HG02571 (cell line): ENCODE measurements at regions not wholly inside any gene's neighbourhood (a gene's known extent, or its start where the extent isn't known, plus 50 kb on each side); places are given as distances from the start of the nearest gene placed in this dataset.
"Not testable (repeated sequence)": the region's sequence is repeated elsewhere in the genome, so short reads cannot be mapped to it uniquely, and the experiment has no call there.

Experiments used
- ATAC-seq: cut with Tn5 transposase; IDR thresholded peaks from one replicate; pipeline ENCODE4 v1.9.1; 2021; ENCODE audit warnings: mild to moderate bottlenecking, moderate library complexity; ENCODE audit not compliant: unreplicated experiment

DNA sequence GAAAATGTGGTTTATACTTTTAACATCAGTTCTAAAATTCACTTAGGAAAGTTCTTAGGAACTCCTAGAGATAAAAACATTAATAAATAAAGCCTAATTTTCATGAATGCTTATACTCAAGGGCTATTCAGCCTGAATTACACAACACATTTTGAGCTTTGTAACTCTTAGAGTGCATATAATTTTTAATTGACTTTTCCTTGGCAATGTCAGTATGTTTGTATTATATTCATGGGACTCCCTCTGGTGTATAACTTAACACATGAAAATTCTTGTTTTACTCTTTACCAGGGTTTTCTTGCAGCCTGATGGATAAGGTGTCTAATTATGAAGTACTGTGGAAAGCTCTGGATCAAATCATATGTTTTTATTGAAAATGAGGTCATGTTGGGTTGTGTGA is 150.6 kb upstream of the HMGA2 start:
- no peak for ATAC-seq

DNA sequence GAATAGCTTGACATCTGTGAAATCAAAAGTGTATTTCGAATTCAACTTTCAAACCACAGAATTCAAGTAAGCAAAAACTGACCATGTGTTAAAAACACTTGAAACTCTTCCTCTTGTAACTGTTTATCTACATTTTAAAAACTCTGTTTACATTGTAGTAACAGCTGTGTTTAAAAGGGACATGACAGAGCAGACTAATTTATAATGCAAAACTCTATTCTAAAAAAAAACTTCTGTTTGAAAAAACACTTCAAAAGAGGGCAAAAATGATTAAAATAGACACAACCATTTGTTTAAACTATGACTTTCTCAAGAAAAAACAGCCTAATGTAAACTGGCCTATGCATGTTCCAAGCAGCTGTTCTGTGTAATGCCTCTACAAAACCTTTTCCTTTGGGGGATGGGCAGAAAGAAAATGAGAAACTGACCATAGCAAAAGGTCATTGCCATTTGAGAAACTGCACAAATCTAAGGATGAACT is 149.1 kb upstream of the HMGA2 start:
- ATAC-seq = no peak

DNA sequence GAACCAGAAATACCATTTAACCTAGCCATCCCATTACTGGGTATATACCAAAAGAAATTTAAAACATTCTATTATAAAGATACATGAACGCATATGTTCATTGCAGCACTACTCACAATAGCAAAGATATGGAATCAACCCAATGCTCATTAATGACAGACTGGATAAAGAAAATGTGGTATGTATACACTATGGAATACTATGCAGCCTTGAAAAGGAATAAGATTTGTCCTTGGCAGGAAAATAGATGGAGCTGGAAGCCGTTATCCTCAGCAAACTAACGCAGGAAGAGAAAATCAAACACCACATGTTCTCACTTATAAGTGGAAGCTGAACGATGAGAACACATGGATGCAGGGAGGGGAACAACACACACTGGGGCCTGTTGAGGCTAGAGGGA is 146.1 kb upstream of the HMGA2 start:
- not testable (repeated sequence) for ATAC-seq

DNA sequence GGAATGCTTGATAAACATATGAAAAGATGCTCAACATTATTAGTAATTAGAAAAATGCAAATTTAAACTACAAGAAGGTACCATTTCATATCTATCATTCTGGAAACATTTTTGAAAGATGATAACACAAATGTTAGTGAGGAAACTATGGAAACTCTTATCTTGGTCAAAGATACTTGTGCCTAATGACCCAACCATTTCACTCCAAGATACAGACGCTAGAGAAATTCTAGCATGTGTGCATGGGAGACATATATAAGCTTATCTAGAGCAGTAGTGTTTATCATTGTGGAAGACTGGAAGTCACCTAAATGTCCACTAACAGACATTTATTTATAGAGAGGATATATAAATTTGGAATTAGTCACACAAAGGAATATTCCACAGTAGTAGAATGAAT is 143.1 kb upstream of the HMGA2 start:
- ATAC-seq = no peak

DNA sequence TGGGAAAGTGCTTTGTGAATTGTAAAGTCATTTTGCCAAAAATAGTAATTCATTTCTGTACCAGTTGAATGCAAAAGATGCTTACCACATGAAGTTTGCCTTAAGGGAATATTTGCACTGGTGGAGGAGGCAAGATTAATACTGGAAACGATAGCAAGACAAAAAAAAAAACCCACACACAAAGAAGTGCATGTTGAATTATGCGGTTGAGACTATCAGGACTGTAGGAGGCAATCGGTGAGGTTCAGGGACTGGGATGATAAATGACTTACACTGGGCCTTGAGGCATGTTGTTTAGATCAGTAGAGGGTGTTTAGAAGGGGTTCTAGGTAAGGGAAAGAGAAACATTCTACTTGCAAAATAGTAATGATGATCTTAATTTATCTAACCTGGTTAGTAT is 142.2 kb upstream of the HMGA2 start:
- no peak for ATAC-seq

DNA sequence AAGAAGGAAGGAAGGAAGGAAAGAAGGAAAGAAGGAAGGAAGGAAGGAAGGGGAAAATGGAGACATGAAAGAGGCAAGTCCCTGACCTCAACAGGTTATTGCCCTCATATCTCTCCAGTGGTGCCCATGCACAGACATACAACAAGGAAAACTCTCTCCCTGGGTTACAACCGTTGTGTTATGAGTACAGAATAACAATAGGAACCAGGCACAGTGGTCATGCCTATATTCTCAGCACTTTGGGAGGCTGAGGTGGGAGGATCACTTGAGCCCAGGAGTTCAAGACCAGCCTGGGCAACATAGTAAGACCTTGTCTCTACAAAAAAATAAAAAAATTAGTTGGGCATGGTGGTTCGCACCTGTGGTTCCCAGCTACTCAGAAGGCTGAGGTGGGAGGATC is 139.4 kb upstream of the HMGA2 start:
- no peak for ATAC-seq

DNA sequence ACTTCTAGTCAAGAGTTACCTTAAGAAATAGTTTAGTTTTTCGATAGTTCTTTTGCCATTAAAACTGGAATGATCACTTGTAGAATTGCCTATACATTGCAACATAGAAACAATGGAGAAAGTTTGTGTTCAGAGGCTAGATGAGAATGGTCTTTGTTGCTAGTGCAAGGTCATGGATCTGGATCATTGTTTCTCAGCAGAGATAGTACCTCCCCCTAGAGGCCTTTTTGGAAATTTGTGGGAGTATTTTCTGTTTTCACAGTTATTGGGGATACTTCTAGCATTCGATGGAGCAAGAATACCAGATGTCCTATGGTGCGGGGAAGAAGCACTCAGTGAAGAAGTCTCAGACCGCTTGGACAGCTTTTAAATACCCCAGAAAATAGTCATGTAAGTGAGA is 138.8 kb upstream of the HMGA2 start:
- ATAC-seq = no peak

DNA sequence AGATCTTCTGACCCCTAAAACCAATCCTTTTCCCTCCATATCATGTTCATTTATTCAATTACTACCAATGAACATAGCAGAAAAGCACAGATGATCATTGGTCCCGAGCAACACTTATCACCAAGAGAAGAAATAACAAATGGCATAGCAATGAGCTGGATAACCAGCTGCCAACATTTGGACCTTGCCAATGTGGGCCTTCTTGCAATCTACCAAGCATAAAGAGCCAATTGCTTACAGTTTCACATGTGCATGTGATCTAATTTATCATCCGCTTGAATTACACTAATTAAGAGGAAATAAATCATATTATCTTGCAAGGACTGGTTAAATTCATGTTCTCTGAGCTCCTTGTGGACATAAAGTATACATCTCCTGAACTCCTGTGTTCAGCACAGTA is 134.8 kb upstream of the HMGA2 start:
- no peak for ATAC-seq

DNA sequence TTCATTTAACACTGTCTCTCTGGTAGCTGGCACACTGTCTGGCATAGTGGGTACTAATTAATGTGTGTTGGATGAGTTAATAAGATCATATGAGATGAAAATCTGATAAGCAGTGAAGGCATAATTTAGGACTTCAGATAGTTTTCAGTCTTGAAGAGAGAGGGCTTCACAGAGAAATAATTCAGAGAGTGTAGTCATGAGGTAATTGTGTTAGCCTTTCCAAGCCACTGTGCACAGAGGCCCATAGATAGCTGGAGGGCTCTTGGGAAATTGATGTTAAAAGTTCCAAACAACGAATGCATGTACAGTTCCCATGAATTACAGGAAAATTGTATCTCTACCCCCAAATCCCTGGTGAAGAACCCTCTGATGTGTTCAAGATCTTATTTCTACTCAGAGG is 133.8 kb upstream of the HMGA2 start:
- ATAC-seq = no peak

DNA sequence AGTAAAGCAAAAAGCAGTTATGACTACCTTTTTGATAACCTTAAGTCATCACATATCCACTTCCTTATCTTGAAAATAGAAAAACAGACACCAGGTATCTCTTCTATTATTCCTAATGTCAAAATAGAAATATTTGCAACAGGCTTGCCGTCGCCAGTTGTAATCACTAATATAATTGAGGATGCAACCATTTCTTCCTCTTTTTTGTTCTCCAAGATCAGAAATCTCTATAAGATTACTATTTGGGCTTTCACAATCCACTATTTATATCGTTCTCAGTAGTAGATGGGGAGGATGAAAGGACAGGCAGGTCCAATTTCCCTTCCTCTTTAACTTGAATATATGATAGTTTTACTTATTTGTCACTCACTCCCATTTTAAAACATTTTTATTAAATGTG is 130.2 kb upstream of the HMGA2 start:
- ATAC-seq = no peak

DNA sequence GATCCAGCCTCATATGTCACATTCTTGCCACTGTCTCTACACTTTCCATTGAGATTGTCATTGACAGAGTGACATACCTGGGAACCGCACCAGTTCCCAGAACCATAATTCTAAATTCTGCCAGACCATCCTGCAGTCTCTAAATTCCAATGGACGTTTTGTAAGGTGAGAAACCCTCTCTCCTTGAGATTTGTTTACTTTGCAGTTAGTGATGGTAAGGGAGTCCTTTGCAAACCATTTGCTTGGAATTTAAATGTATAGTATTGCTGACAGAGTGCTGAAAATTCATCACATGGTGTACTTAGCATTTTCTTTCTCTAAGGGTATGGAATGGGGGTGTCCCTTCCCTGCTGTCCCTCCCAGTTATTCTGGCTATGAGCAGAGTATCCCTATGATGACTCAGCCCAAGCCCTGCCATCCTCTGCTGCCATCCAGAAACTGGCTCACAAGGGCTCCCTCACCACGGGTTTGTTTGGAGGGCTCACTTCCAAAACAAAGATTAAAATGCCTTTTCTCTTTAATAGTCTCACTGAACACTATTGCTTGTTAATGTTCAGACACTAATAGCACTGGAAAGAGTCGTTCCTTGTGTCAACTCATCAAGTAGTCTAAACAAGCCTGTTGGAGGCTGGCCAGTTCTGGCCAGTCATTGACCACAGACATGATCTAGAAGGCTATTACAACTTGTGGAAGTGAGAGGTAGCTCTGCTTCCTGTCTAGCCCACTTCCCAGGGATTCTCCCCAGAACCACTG is 129.0 kb upstream of the HMGA2 start:
- ATAC-seq = no peak

DNA sequence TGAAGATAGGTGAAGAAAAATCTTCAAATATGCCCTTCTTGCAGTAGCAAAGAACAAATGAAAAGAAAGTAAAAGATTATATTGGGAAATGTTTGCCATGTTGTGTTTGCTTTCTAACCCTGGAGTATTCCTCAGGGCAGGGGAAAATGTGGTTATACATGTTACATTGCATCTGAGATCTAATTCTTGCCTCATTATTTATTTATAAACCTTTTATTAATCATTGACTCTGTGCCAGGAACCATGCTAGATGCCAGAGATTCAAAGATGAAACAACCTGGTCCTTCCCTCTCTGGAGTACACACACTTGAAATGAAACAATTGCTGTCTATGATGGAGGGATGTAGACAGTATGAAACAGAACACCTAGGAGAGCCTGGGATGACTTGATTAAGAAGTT is 128.1 kb upstream of the HMGA2 start:
- no peak for ATAC-seq

DNA sequence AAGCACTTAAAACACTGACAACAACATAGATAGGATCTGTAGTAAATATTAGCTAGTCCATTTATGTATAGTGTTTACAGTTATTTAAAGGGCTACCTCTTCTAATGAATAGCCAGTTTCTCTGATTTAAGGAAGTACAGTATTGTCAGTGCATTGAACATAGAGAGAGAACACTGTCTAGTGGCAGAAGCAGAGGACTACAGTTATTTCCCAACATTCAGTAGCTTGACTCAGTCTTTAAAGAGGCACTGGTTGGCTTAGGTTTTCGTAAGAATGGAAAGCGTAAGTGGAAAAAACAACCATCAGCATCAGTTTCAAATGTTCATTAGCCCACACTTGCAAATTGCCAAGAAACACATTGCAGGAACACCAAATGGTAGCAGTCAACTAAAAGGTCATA is 125.0 kb upstream of the HMGA2 start:
- no peak for ATAC-seq

DNA sequence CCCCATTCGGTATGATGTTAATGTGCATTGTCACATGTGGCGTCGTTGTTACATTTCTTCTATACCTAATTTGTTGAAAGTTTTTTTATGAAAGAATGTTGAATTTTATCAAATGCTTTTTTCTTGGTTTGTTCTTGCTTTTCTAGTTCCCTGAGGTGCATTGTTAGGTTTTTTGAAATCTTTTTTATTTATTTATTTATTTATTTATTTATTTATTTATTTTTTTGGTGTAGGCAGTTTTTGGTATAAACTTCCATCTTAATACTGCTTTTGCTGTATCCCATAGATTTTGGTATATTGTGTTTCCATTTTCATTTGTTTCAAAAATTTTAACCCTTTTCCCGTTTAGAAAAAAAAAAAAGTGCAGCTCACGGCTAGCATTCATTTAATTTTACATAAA is 121.1 kb upstream of the HMGA2 start:
- no peak for ATAC-seq

DNA sequence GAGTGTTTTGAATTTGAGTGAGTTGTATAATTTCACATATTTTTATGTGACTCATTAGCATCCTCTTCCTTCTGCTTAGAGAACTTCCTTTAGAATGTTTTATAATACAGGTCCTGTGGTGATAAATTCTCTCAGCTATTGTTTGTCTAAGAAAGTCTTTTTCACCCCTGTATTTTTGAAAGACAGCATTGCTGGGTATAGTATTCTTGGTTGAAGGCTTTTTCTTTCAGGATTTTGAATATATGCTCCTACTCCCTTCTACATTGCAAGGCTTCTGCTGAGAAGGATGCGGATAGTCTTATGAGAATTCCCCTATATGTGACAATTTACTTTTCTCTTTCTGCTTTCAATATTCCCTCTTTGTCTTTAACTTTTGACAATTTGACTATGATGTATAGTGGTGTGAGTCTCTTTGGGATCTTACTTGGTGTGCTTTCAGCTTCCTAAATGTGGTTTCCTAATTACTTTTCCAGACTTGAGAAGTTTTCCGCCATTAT is 118.9 kb upstream of the HMGA2 start:
- no peak for ATAC-seq

DNA sequence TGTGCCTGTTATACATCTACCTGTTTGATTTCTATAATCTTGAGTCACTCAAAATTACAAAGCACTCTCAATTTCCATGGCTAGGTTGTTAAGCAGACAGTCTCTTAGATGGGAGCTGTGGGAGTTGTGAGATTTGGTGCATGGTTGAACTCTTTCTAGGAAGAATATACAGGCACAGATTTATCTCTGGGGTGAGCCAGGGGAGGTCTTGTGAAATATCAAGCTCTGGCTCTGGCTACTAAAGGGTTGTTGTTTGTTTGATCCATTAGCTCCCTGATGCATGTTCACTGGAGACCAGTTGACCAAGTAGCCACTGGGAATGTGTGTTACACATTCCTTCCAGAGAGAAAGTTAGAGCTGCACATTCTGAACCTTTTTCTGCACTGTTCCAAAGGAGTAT is 117.2 kb upstream of the HMGA2 start:
- ATAC-seq = no peak

DNA sequence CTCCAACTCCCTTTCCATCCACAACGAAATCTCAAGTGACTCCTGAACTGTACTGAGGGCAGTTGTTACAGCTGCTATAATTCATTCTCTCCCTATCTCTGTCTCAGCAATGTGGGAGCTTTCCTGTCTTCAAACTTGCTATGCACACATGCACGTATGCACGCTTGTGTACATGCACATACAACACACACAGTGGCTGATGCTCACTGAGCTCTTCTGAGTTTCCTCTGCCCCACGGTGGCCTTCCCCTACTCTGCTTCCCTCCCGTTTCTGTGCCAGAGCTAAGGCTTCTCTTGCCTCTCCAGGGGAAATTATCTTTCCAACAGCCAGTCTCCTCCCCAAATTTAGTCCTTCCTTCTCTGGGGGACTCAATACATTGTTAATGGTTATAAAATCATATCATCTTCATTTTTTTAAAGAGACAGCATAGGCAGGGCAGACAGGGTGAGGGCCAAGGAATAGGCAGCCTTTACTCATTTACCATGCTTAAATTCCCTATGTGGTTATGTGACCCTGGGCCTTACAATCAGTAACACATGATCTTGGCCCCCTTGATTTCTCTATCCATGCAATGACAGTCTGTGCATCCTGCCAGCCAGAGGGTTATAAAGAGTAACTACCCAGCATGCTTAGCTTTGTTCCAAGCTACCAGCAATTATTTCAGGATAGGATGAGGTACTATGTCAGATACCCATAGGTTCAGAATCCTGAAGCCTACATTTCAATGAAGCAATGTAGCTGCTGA is 111.9 kb upstream of the HMGA2 start:
- ATAC-seq = no peak

DNA sequence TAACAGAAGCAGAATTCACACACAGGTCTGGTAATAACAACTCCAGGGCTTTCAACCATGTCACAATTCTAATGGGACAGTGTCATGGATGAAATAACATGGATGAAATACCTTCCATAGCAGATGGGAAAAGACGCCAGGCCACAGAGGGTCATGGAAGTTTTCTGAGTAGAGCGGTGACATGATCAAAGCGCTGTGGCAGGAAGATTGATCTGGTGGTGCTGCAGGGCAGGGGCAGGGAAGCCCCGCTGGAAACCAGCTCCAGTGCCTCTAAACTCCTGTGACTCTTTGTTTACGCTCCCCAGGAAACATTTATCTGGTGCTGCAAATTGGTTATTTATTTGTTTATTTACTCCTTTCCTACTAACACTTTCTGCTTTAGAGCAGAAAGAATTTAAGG is 108.3 kb upstream of the HMGA2 start:
- ATAC-seq = no peak

DNA sequence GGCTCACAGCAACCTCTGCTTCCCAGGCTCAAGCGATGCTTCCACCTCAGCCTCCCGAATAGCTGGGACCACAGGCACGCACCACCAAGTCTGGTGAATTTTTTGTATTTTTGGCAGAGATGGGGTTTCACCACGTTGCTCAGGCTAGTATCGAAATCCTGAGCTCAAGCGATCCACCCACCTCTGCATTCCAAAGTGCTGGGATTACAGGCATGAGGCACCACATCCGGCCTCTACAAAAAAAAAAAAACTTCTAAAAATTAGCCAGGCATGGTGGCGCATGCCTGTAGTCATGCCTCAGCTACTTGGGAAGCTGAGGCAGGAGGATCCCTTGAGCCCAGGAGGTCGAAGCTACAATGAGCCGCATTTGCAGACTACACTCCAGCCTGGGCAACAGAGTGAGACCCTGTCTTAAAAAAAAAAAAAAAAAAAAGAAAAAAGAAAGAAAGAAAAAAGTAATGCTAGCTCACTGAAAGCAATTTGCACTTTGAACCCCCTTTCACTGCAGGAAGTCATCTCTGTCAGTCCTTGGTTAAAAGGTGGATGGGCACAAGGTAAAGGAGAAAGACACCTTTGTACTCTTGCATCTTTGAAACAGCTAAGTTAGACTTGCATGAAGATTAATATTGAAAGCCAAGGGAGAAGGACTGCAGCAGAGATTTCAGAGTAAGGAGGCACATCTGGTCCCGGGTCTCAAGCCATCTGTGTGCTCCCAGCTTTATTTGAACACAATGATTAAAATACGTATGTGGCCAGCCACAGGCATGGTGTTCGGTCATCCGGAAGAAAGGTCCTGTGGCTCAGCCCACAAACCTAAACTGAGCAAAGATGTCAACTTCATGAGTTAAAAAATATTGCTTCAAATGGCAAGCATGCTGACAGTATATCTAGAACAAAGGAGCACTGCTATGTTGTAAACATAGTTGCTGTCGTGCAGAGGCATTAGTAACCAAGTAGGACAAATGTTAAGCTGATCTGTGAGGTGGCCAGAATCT is 103.8 kb upstream of the HMGA2 start:
- no peak for ATAC-seq

DNA sequence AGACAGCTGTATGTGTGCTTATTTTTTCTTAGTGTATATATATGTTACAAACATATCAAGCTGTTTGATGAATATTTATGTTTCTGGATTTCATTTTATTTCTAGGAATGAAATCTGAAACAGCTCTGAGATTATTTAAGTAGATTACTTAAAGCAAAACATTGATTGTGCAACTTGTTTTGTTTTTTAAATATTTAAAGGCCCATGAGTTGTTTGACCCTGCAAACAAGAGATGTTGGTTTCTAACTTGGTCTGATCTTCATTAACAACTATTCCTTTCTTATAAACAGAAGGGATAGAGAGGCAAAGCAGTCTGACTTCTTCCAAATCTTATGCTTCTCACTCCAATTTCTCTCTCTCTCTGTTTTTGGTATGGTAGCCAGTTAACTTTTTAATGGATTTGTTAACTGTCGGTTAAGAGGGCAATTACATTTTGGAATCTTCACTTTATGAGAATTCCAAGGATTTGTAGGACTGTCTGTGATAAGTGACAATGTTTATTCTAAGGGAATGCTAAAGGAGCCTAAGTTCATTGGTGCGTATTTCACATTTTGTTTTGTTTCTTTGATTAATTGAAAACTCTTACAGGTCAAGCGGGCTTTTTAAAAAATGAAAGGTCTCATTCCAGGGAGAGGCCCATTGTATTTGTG is 102.6 kb upstream of the HMGA2 start:
- no peak for ATAC-seq

DNA sequence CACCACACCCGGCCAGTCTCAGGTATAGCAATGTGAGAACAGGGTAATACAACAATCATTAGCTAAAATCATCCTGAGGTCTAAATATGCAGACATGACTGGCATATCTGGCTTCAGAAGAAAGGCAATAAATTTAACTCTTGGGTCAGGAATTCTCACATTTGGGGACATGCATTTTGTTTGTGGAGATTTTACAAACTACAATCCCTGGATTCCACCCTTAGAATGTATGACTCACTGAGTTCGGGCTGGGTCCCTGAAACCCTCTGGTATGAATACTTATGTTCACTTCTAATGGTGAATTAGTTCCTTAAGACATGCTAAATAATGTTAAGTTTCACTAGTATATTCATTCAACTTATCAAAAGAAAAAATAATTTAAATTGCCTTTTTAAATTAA is 98.9 kb upstream of the HMGA2 start:
- no peak for ATAC-seq
